Renal cortex interstitium (tissue), 11 donors: ENCODE measurements at regions not wholly inside any gene's neighbourhood (a gene's known extent, or its start where the extent isn't known, plus 50 kb on each side); places are given as distances from the start of the nearest gene placed in this dataset.

ENCODE experiments used
- DNase-seq, 11 donors: peaks; one replicate each; pipeline ENCODE4 v3.0.0-alpha.2; 2013; ENCODE audit warnings: low read depth in 9 of 11, low spot score in 4 of 11; ENCODE audit errors: extremely low read depth in 1 of 11

GRCh38 chr7:42479816-42480633 is 243.0 kb upstream of the GLI3 start:
- peak in 1 of 11 donors; percentile 28 for DNase-seq

GRCh38 chr7:42479452-42479815 is 242.4 kb upstream of the GLI3 start:
- DNase-seq, result no peak

- no peak for DNase-seq
These were observed 241.7 kb upstream of the GLI3 start for GRCh38 chr7:42478717-42479116.

GRCh38 chr7:42476255-42476654 is 239.2 kb upstream of the GLI3 start:
- no peak for DNase-seq

- no peak for DNase-seq
These were observed 238.1 kb upstream of the GLI3 start for GRCh38 chr7:42475082-42475481.

- no peak for DNase-seq
These were observed 236.1 kb upstream of the GLI3 start for GRCh38 chr7:42473099-42473498.

GRCh38 chr7:42471573-42472174 is 234.7 kb upstream of the GLI3 start:
- DNase-seq, result no peak

- DNase-seq, result no peak
These were observed 232.3 kb upstream of the GLI3 start for GRCh38 chr7:42469341-42469740.

GRCh38 chr7:42468471-42468870 is 231.5 kb upstream of the GLI3 start:
- DNase-seq, result no peak

GRCh38 chr7:42461537-42461936 is 224.5 kb upstream of the GLI3 start:
- DNase-seq, result no peak

GRCh38 chr7:42460933-42461332 is 223.9 kb upstream of the GLI3 start:
- no peak for DNase-seq

- no peak for DNase-seq
These were observed 223.1 kb upstream of the GLI3 start for GRCh38 chr7:42460148-42460547.

- DNase-seq, result no peak
These were observed 220.7 kb upstream of the GLI3 start for GRCh38 chr7:42457663-42458062.

- DNase-seq, result no peak
These were observed 219.8 kb upstream of the GLI3 start for GRCh38 chr7:42456756-42457276.

GRCh38 chr7:42456267-42456666 is 219.3 kb upstream of the GLI3 start:
- DNase-seq, result no peak

- peak in 1 of 11 donors; percentile 9 for DNase-seq
These were observed 216.9 kb upstream of the GLI3 start for GRCh38 chr7:42453931-42454361.

- DNase-seq, result no peak
These were observed 215.3 kb upstream of the GLI3 start for GRCh38 chr7:42452356-42452755.

- DNase-seq, result no peak
These were observed 212.4 kb upstream of the GLI3 start for GRCh38 chr7:42449431-42449830.

GRCh38 chr7:42448901-42449300 is 211.9 kb upstream of the GLI3 start:
- DNase-seq, result no peak

GRCh38 chr7:42445691-42446090 is 208.7 kb upstream of the GLI3 start:
- no peak for DNase-seq

GRCh38 chr7:42440951-42441350 is 203.9 kb upstream of the GLI3 start:
- no peak for DNase-seq
